Epithelial cell of proximal tubule (primary cell): ENCODE measurements at regions not wholly inside any gene's neighbourhood (a gene's known extent, or its start where the extent isn't known, plus 50 kb on each side); places are given as distances from the start of the nearest gene placed in this dataset.

Experiments
- DNase-seq: peaks from one replicate; pipeline ENCODE4 v3.0.0-alpha.2; 2011; ENCODE audit warnings: low read depth
- H3K4me3 ChIP-seq: 2 replicates; pipeline ENCODE4 v1.5.1; 2011; ENCODE audit warnings: low read depth, mild to moderate bottlenecking, low read length
- TF ChIP-seq, protein P1 (sequence below): conservative IDR thresholded peaks from 2 replicates; pipeline ENCODE4 v1.5.1; 2012; ENCODE audit warnings: low read depth, mild to moderate bottlenecking, low read length

DNA sequence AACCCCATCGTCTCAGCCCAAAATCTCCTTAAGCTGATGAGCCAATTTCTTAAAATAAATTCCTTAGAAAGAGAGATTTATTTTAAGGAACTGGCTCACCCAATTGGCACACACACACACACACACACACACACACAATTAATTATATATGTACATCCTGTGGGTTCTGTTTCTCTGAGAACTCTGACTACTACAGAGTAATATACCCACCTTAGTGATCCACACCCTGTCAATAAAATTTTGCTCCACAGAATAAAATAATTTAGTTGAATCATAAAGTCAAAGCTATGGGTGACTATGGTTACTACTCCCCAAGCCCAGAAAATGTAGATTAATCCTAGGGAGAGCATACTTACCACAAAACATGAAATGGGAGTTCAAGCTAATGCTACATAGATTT, 131.0 kb downstream of the DMAC1 start:
- TF ChIP-seq, protein P1, sequence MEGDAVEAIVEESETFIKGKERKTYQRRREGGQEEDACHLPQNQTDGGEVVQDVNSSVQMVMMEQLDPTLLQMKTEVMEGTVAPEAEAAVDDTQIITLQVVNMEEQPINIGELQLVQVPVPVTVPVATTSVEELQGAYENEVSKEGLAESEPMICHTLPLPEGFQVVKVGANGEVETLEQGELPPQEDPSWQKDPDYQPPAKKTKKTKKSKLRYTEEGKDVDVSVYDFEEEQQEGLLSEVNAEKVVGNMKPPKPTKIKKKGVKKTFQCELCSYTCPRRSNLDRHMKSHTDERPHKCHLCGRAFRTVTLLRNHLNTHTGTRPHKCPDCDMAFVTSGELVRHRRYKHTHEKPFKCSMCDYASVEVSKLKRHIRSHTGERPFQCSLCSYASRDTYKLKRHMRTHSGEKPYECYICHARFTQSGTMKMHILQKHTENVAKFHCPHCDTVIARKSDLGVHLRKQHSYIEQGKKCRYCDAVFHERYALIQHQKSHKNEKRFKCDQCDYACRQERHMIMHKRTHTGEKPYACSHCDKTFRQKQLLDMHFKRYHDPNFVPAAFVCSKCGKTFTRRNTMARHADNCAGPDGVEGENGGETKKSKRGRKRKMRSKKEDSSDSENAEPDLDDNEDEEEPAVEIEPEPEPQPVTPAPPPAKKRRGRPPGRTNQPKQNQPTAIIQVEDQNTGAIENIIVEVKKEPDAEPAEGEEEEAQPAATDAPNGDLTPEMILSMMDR: no peak
- DNase-seq: no peak
- H3K4me3 ChIP-seq: no peak overlapping the region

DNA sequence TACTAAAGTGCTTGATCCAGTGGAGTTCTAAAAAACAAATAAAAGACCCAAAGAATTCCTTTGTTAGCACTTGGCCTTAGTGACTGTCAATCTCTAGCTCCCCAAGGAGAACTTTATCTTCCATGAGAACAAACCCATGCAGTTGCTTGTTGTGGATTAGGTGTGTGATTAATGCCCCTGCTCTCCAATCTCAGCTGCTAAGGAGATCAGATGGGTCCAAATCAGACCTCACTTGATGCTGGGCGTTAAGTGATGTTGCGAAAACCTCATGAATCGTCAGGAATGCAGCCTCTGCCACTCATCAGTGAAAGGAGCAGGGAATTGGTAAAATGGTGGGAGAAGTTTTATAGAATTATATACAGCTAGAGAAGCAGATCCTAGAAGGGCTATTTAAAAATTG, 133.7 kb downstream of the DMAC1 start:
- no peak overlapping the region for H3K4me3 ChIP-seq
- TF ChIP-seq, protein P1: no peak
- no peak for DNase-seq

DNA sequence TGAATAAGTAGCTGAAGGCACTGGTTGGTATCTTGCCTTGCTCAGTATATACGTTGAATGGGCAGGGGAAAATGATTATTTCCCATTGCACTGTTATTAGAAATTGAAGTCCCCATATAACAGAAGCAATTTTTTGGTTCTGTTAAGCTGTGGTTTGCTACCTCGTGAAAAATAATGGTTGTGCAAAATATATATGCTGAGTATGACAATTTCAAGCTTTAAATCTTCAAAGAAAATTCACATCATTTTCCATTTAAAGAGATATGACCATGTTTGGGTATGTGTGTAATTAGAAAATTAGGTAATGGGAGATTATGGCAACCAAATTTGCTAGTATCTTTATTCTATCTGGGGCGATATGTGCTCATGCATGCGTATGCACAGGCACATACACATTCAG, 139.8 kb downstream of the DMAC1 start:
- DNase-seq: no peak
- no peak overlapping the region for H3K4me3 ChIP-seq
- TF ChIP-seq, protein P1: no peak

DNA sequence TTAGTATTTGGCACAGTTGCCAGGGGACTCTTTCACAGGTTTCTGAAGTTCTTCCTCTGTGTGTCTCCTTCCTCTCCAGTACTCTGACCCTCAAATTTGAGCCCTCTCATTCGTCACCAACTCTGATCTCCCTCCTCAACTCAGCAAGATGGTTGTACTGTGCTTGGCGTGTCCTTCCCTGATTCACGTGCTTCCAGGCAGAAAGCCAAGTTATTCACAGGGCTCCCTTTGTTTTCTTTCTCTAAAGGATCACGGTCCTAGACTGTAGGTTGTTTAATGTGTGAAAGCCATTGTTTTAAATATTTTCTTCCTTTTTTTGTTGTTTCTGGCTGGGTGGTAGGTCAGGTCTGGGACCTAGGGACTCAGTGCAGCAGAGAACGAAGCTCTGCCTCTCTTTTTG, 142.9 kb downstream of the DMAC1 start:
- H3K4me3 ChIP-seq: no peak overlapping the region
- no peak for DNase-seq
- TF ChIP-seq, protein P1: no peak

DNA sequence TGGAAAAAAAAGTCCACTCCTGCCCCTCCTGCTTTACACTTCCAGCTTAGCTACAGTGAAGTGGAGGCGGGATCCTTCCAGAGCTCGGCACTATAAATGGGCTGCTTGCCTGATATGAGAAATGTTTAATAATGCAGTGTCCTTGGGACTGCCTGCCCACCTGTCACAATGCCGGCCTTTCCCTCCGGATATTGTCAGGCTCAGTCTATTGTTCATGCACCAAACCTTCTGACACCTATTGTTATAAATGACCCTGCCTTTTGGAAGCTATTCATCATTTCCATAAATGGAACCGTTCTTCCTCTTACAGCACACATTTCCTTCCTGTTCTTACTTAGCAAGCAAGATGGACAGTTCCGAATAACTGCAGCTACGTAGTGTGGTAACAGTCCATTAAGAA, 146.3 kb downstream of the DMAC1 start:
- no peak for DNase-seq
- TF ChIP-seq, protein P1: no peak
- no peak overlapping the region for H3K4me3 ChIP-seq

DNA sequence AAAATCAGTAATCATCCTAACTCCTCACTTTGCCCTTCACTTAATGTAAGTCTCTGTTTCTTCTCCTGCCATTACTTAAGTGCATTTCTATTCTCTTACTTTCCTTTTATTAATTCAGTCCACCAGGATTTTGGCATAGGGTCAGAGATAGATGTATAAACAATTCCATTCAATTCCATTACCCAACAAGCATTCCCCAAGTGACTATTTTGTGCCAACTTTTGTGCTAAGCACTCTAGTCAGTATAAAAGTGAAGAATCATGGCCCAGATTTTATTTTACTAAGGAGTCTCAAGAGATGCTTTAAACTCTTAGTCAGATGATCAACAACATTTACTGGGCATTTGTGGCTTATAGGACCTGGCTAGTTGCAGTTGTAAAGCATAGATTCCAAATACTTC, 159.3 kb downstream of the DMAC1 start:
- H3K4me3 ChIP-seq: no peak overlapping the region
- TF ChIP-seq, protein P1: no peak
- no peak for DNase-seq

DNA sequence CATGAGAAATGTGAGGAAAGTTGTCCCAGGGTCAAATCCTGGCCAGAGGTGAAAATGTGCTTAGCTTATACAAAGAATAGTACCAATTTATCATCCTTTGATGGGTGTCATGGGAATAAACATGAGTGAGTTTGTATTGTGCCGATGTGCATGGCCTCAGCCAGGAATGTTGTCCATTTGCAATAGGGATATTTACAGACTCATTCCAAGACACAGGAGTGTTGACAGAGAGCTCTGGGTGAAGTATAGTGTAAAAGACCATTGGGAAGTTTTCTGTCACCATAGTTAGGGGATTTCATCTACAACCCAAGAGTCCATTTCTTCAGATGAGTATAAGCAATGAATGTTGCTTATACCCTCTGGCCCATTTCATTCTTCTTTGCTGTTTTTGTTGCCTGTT, 160.1 kb downstream of the DMAC1 start:
- no peak overlapping the region for H3K4me3 ChIP-seq
- DNase-seq: no peak
- TF ChIP-seq, protein P1: no peak
